ENCODE measurements at regions not wholly inside any gene's neighbourhood (a gene's known extent, or its start where the extent isn't known, plus 50 kb on each side); places are given as distances from the start of the nearest gene placed in this dataset.

- Histone ChIP-seq H3K4me3 (ENCODE audit: low read length in 3 of 3) (no peak overlapping the region), H3K36me3 (ENCODE audit: control insufficient read depth in 2 of 3, insufficient read depth in 3 of 3, low read length in 3 of 3) (no peaks in the 10 kb centered on the region), H3K27me3 (ENCODE audit: control insufficient read depth, insufficient read depth, low read length) (no peaks in the 10 kb centered on the region), H3K9me3 (ENCODE audit: control insufficient read depth in 2 of 3, insufficient read depth in 1 of 3, low read length in 3 of 3) (no peaks in the 10 kb centered on the region), H3K9ac (ENCODE audit: low read length in 3 of 3) (no peak overlapping the region), H3K27ac (ENCODE audit: low read depth in 2 of 2, low read length in 2 of 2) (no peak overlapping the region), H3K4me1 (ENCODE audit: control insufficient read depth in 2 of 3, insufficient read depth in 2 of 3, low read depth in 1 of 3, low read length in 3 of 3) (no peaks in the 10 kb centered on the region)
- intact Hi-C loops (cut with DNase I): no loop called here
- DNase-seq (no peak), FAIRE-seq (no peak)
- no peak for TF ChIP-seq CTCF (IDR thresholded peaks at IDR 0.05; ENCODE audit: borderline replicate concordance, extremely low read depth, insufficient read depth)
These were observed 421.1 kb upstream of the RGS6 start for GRCh38 chr14:71511152-71511551.

- no peak for TF ChIP-seq CTCF (IDR thresholded peaks at IDR 0.05; ENCODE audit: borderline replicate concordance, extremely low read depth, insufficient read depth)
- Histone ChIP-seq H3K36me3 (ENCODE audit: control insufficient read depth in 2 of 3, insufficient read depth in 3 of 3, low read length in 3 of 3) (no peaks in the 10 kb centered on the region), H3K27ac (ENCODE audit: low read depth in 2 of 2, low read length in 2 of 2) (no peak overlapping the region), H3K27me3 (ENCODE audit: control insufficient read depth, insufficient read depth, low read length) (no peaks in the 10 kb centered on the region), H3K9ac (ENCODE audit: low read length in 3 of 3) (no peak overlapping the region), H3K9me3 (ENCODE audit: control insufficient read depth in 2 of 3, insufficient read depth in 1 of 3, low read length in 3 of 3) (no peaks in the 10 kb centered on the region), H3K4me1 (ENCODE audit: control insufficient read depth in 2 of 3, insufficient read depth in 2 of 3, low read depth in 1 of 3, low read length in 3 of 3) (no peaks in the 10 kb centered on the region), H3K4me3 (ENCODE audit: low read length in 3 of 3) (no peak overlapping the region)
- FAIRE-seq: no peak
- intact Hi-C loops (cut with DNase I): no loop called here
- DNase-seq: no peak
These were observed 417.0 kb upstream of the RGS6 start for GRCh38 chr14:71514941-71515919.

GRCh38 chr14:71521238-71522135 is 410.7 kb upstream of the RGS6 start:
- intact Hi-C loops (cut with DNase I): no loop called here

More at GRCh38 chr14:71521238-71522135, 410.7 kb upstream of the RGS6 start:
- H3K9me3 ChIP-seq (ENCODE audit: control insufficient read depth in 2 of 3, insufficient read depth in 1 of 3, low read length in 3 of 3): no peaks in the 10 kb centered on the region
- no peak overlapping the region for H3K4me3 ChIP-seq (ENCODE audit: low read length in 3 of 3)
- no peak overlapping the region for H3K9ac ChIP-seq (ENCODE audit: low read length in 3 of 3)
- H3K27me3 ChIP-seq (ENCODE audit: control insufficient read depth, insufficient read depth, low read length): no peaks in the 10 kb centered on the region
- DNase-seq: no peak
- H3K27ac ChIP-seq (ENCODE audit: low read depth in 2 of 2, low read length in 2 of 2): no peak overlapping the region
- no peaks in the 10 kb centered on the region for H3K36me3 ChIP-seq (ENCODE audit: control insufficient read depth in 2 of 3, insufficient read depth in 3 of 3, low read length in 3 of 3)
- peaks cover 0 to 5% (median 0%) of the 10 kb centered on the region in 3 donors for H3K4me1 ChIP-seq (ENCODE audit: control insufficient read depth in 2 of 3, insufficient read depth in 2 of 3, low read depth in 1 of 3, low read length in 3 of 3)
- no peak for TF ChIP-seq CTCF (IDR thresholded peaks at IDR 0.05; ENCODE audit: borderline replicate concordance, extremely low read depth, insufficient read depth)
- FAIRE-seq: no peak

Measured in kidney (tissue), 13 donors.